ENCODE measurements at regions not wholly inside any gene's neighbourhood (a gene's known extent, or its start where the extent isn't known, plus 50 kb on each side); places are given as distances from the start of the nearest gene placed in this dataset.

DNA sequence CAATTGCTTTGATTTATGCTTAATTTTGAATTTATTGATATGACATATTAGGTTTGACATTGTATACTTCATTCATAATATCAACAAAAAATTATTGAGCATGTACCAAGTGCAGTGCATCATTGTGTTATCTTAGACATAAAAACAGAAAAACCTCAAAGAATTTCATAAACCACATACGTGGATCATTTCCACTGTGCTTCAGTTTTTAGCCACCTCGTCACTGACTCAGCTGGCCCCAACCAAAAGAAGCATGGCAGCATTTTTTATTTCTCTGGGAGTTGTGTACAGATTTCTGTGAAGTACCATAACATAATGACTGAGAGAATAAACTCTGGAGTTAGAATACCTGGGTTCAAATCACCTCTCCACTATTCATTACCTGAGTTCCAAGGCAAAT lies 95.6 kb upstream of the C1orf87 start:
- no peaks in the 10 kb centered on the region for H3K36me3 ChIP-seq (ENCODE audit: insufficient read depth, low read length)
- no peak overlapping the region for H3K27ac ChIP-seq (ENCODE audit: low read depth, low read length)
- H3K9me3 ChIP-seq (ENCODE audit: low read length): no peaks in the 10 kb centered on the region
- no peaks in the 10 kb centered on the region for H3K4me1 ChIP-seq (ENCODE audit: insufficient read depth, low read length)
- H3K27me3 ChIP-seq (ENCODE audit: control insufficient read depth in 1 of 2, insufficient read depth in 2 of 2, low read length in 2 of 2): no peaks in the 10 kb centered on the region
- no peak overlapping the region for H3K4me3 ChIP-seq (ENCODE audit: low read depth in 1 of 2, low read length in 2 of 2)
- no peak overlapping the region for H3K9ac ChIP-seq (ENCODE audit: low read length)

DNA sequence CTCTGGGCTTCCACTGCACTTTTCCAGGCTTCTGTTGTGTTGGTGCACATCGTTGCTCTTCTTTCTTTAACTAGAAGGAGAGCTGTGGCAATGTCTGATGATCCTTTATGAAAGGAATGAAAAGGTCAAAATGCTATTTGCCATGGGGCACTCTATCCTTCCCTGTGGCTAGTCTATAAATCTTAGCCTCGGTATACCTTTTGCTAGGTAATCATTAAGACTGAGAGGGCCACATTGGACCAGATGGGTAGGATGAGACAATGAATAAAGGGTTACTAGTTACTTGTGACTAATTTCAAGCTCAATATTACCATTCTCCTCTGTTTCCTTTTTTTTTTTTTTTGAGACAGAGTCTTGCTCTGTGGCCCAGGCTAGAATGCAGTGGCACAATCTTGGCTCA lies 89.4 kb upstream of the C1orf87 start:
- Histone ChIP-seq H3K9ac (ENCODE audit: low read length) (no peak overlapping the region), H3K4me3 (ENCODE audit: low read depth in 1 of 2, low read length in 2 of 2) (no peak overlapping the region), H3K27ac (ENCODE audit: low read depth, low read length) (no peak overlapping the region), H3K36me3 (ENCODE audit: insufficient read depth, low read length) (no peaks in the 10 kb centered on the region), H3K4me1 (ENCODE audit: insufficient read depth, low read length) (no peaks in the 10 kb centered on the region), H3K27me3 (ENCODE audit: control insufficient read depth in 1 of 2, insufficient read depth in 2 of 2, low read length in 2 of 2) (no peaks in the 10 kb centered on the region), H3K9me3 (ENCODE audit: low read length) (no peaks in the 10 kb centered on the region)

DNA sequence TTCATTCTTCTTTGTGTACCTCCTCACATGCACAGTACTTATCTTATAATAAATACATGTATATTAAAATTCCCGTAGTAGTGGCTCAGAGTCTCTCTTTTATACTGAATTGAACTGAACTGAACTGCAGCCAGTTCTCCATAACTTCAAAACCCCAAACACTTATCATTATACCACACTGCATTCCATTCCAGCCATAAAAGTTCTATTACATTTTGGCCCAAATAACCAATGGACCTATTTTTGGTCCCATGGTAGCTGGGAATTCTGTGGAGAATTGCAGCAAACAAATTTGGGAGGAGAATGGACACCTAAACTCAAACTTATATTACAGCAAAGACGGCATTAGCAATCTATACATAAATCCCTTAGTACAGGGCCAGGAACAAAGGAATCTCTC lies 86.6 kb upstream of the C1orf87 start:
- Histone ChIP-seq H3K4me3 (ENCODE audit: low read depth in 1 of 2, low read length in 2 of 2) (no peak overlapping the region), H3K27ac (ENCODE audit: low read depth, low read length) (no peak overlapping the region), H3K9ac (ENCODE audit: low read length) (no peak overlapping the region), H3K36me3 (ENCODE audit: insufficient read depth, low read length) (no peaks in the 10 kb centered on the region), H3K27me3 (ENCODE audit: control insufficient read depth in 1 of 2, insufficient read depth in 2 of 2, low read length in 2 of 2) (no peaks in the 10 kb centered on the region), H3K4me1 (ENCODE audit: insufficient read depth, low read length) (no peaks in the 10 kb centered on the region), H3K9me3 (ENCODE audit: low read length) (no peaks in the 10 kb centered on the region)

DNA sequence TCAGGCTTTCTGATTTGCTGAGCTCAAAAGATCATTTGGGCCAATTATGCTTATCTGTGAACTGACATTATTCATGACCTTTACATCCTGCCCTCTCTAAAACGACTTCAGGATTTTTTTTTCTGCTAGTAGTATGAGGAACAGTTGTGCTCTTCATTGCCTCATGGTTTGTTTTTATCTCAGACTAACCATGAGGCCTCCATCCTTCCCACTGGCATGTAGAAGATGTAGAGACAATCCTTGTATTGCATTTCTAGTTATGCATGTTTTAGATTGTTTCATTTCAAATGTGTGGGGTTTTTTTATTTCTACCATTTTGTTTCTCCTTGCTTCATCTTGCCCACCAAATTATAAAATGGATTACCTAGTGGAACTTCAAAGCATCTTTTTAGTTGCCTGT lies 82.8 kb upstream of the C1orf87 start:
- H3K27ac ChIP-seq (ENCODE audit: low read depth, low read length): no peak overlapping the region
- no peak overlapping the region for H3K9ac ChIP-seq (ENCODE audit: low read length)
- no peaks in the 10 kb centered on the region for H3K36me3 ChIP-seq (ENCODE audit: insufficient read depth, low read length)
- no peaks in the 10 kb centered on the region for H3K27me3 ChIP-seq (ENCODE audit: control insufficient read depth in 1 of 2, insufficient read depth in 2 of 2, low read length in 2 of 2)
- no peak overlapping the region for H3K4me3 ChIP-seq (ENCODE audit: low read depth in 1 of 2, low read length in 2 of 2)
- H3K4me1 ChIP-seq (ENCODE audit: insufficient read depth, low read length): no peaks in the 10 kb centered on the region
- no peaks in the 10 kb centered on the region for H3K9me3 ChIP-seq (ENCODE audit: low read length)

DNA sequence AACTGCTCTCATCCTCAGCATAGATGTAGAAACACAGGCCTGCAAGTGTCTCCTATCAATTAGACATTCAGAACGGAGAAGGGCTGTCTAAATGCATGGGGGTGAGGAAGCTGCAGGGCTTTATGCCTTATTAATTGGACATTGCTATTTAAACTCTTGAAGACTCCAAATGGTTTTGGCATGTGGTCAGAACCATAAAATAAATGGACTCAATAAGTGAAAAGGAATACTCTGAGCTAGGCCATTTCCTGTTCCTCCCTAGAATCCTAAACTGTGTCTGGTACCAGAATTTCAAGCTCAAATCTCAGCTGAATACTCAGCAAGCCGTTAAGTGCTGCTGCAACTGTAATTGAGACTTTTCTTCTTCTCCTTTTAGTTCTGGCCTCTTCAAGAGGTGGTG lies 80.4 kb upstream of the C1orf87 start:
- Histone ChIP-seq H3K4me1 (ENCODE audit: insufficient read depth, low read length) (no peaks in the 10 kb centered on the region), H3K9ac (ENCODE audit: low read length) (no peak overlapping the region)

DNA sequence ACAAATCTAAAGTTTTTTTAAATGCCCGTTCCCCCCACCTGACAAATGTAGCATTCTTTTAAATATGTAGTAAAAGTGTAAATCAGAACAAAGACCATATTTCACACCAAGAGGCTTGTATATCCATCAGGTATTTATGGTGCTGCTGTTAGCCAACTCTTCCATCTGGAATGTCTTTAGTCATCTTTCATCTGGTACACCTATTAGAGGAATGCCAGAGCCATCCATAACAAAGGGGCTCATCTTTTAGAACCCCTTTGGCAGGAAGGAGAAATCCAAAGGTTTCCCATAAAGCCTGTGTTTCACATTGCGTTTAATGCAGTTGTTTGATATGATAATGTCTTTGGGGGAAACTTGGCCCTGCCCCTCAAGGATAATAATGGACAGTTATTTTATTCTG lies 79.3 kb upstream of the C1orf87 start:
- no peak overlapping the region for H3K27ac ChIP-seq (ENCODE audit: low read depth, low read length)
- H3K4me3 ChIP-seq (ENCODE audit: low read depth in 1 of 2, low read length in 2 of 2): no peak overlapping the region
- no peaks in the 10 kb centered on the region for H3K27me3 ChIP-seq (ENCODE audit: control insufficient read depth in 1 of 2, insufficient read depth in 2 of 2, low read length in 2 of 2)
- H3K36me3 ChIP-seq (ENCODE audit: insufficient read depth, low read length): no peaks in the 10 kb centered on the region
- H3K9me3 ChIP-seq (ENCODE audit: low read length): no peaks in the 10 kb centered on the region
- H3K9ac ChIP-seq (ENCODE audit: low read length): no peak overlapping the region
- no peaks in the 10 kb centered on the region for H3K4me1 ChIP-seq (ENCODE audit: insufficient read depth, low read length)

More for the DNA sequence above, 80.4 kb upstream of the C1orf87 start:
- Histone ChIP-seq H3K27ac (ENCODE audit: low read depth, low read length) (no peak overlapping the region), H3K27me3 (ENCODE audit: control insufficient read depth in 1 of 2, insufficient read depth in 2 of 2, low read length in 2 of 2) (no peaks in the 10 kb centered on the region), H3K4me3 (ENCODE audit: low read depth in 1 of 2, low read length in 2 of 2) (no peak overlapping the region), H3K36me3 (ENCODE audit: insufficient read depth, low read length) (no peaks in the 10 kb centered on the region), H3K9me3 (ENCODE audit: low read length) (no peaks in the 10 kb centered on the region)

DNA sequence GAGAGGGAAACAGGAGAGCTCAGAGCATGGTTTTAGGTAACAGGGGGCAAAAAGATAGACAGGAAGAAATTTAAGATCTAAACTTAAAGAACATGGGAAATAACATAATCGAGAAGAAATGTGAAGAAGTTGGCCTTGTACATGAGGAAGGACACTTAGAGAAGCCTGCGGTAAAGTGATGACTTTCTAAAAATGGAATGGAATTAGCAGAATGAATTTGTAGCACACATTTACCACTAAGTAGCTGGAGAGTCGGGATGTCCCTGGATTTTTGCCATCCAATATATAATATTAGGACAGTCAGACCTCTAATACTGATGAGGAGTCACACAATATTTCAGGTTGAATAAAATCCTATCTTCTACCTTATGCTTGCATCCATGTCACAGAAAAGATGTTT lies 77.7 kb upstream of the C1orf87 start:
- no peak overlapping the region for H3K4me3 ChIP-seq (ENCODE audit: low read depth in 1 of 2, low read length in 2 of 2)
- no peaks in the 10 kb centered on the region for H3K4me1 ChIP-seq (ENCODE audit: insufficient read depth, low read length)
- H3K36me3 ChIP-seq (ENCODE audit: insufficient read depth, low read length): no peaks in the 10 kb centered on the region
- no peak overlapping the region for H3K9ac ChIP-seq (ENCODE audit: low read length)
- H3K27me3 ChIP-seq (ENCODE audit: control insufficient read depth in 1 of 2, insufficient read depth in 2 of 2, low read length in 2 of 2): no peaks in the 10 kb centered on the region
- no peak overlapping the region for H3K27ac ChIP-seq (ENCODE audit: low read depth, low read length)
- H3K9me3 ChIP-seq (ENCODE audit: low read length): no peaks in the 10 kb centered on the region

DNA sequence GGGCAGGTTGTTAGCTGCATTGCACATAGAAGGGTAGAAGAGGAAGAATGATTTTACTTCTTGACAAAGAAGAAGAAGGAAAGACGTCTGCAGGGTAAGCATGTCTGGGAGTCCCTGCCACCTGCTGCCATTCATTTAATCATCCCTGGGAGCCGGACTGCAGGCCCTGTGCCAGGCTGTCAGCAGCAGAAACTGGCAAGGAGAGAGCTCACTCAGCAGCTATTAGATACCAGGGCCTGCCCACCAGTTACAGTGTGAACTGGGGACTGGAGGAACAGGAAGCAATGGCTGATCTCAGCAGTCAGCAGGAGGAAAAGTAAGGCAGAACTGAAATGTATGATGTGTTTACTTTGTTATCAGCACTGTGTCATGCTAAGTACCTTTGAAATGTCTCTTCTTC lies 75.7 kb upstream of the C1orf87 start:
- Histone ChIP-seq H3K9ac (ENCODE audit: low read length) (no peak overlapping the region), H3K27ac (ENCODE audit: low read depth, low read length) (no peak overlapping the region)

DNA sequence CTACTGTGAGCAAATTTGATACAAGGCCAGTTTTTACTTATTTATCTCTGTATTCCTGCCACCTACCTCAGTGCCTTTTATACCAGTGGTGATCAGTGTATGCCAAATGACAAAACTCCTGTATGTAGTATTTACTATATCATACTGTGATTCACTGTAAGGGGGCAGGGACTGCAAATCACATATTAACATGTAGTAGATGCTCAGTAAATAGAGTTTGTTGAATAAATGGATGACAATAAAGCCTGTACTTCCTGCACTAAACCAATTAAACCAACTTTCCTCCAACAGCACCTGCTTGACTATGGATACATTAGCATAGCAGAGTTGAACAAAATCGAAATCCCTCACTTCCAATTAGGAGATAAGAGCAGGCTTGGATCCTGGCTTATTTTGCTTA lies 73.3 kb upstream of the C1orf87 start:
- Histone ChIP-seq H3K27ac (ENCODE audit: low read depth, low read length) (no peak overlapping the region), H3K36me3 (ENCODE audit: insufficient read depth, low read length) (no peaks in the 10 kb centered on the region), H3K9me3 (ENCODE audit: low read length) (no peaks in the 10 kb centered on the region), H3K4me3 (ENCODE audit: low read depth in 1 of 2, low read length in 2 of 2) (no peak overlapping the region), H3K27me3 (ENCODE audit: control insufficient read depth in 1 of 2, insufficient read depth in 2 of 2, low read length in 2 of 2) (no peaks in the 10 kb centered on the region), H3K9ac (ENCODE audit: low read length) (no peak overlapping the region), H3K4me1 (ENCODE audit: insufficient read depth, low read length) (no peaks in the 10 kb centered on the region)

More for the DNA sequence above, 75.7 kb upstream of the C1orf87 start:
- Histone ChIP-seq H3K4me1 (ENCODE audit: insufficient read depth, low read length) (no peaks in the 10 kb centered on the region), H3K9me3 (ENCODE audit: low read length) (no peaks in the 10 kb centered on the region), H3K27me3 (ENCODE audit: control insufficient read depth in 1 of 2, insufficient read depth in 2 of 2, low read length in 2 of 2) (no peaks in the 10 kb centered on the region), H3K36me3 (ENCODE audit: insufficient read depth, low read length) (no peaks in the 10 kb centered on the region), H3K4me3 (ENCODE audit: low read depth in 1 of 2, low read length in 2 of 2) (no peak overlapping the region)

DNA sequence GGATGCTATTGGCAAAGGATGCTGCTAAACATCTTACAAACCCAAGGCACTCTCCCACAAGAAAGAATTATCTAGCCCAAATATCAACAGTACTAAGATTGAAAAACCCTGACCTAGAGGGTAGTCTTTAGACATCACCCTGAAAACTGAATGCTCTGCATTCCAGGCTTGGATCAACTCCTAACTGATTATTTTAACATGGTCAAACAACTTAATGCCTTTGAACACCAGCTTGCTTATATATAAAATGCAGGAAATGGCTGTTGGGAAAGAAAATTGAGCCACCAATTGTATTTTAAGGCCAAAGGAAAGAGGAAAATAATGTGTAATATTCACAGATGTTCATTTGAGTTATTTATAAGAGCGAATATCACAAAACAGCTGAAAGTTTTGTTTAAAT lies 72.2 kb upstream of the C1orf87 start:
- Histone ChIP-seq H3K27ac (ENCODE audit: low read depth, low read length) (no peak overlapping the region), H3K4me1 (ENCODE audit: insufficient read depth, low read length) (no peaks in the 10 kb centered on the region), H3K36me3 (ENCODE audit: insufficient read depth, low read length) (no peaks in the 10 kb centered on the region), H3K4me3 (ENCODE audit: low read depth in 1 of 2, low read length in 2 of 2) (no peak overlapping the region), H3K9ac (ENCODE audit: low read length) (no peak overlapping the region), H3K27me3 (ENCODE audit: control insufficient read depth in 1 of 2, insufficient read depth in 2 of 2, low read length in 2 of 2) (no peaks in the 10 kb centered on the region), H3K9me3 (ENCODE audit: low read length) (no peaks in the 10 kb centered on the region)

DNA sequence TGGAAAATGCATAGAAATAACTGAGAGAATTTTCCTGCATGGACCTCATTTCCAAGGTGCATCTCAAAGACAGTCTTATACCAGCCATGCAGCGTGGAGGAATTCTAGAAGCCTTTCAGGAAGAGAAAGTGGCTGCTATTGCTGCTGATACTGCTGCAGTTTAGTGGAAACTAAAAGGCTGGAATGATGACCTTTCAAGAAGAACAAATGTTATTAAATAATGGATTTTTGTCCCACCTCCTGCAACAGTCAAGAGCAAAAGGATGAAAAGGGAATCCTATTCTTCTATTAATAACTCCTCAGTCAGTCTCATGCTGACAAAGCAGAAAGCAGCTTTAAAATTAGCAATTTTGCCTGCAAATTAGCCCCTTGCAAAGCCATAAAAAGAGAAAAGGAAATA lies 68.2 kb upstream of the C1orf87 start:
- H3K9me3 ChIP-seq (ENCODE audit: low read length): no peaks in the 10 kb centered on the region
- no peak overlapping the region for H3K9ac ChIP-seq (ENCODE audit: low read length)
- no peak overlapping the region for H3K27ac ChIP-seq (ENCODE audit: low read depth, low read length)

DNA sequence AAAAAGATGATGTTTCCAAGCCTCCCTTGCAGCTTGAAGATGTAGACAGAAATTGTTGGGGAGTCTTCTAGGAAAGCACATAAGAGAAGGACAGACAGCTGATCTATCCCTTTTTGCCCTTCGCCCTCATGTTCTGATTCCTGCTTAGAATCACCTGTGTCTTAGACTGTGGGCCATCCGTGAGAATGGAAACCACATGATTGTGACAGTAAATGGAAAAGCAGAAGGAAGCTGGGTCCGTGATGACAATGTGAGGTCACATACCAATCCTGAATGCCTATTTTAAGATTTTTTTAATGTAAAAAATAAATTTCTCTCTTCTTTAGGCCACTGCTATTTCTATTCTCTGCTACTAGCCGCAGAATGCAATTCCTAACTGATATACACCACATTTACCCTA lies 67.7 kb upstream of the C1orf87 start:
- H3K9me3 ChIP-seq (ENCODE audit: low read length): no peaks in the 10 kb centered on the region
- no peaks in the 10 kb centered on the region for H3K36me3 ChIP-seq (ENCODE audit: insufficient read depth, low read length)
- no peak overlapping the region for H3K9ac ChIP-seq (ENCODE audit: low read length)
- H3K4me1 ChIP-seq (ENCODE audit: insufficient read depth, low read length): no peaks in the 10 kb centered on the region
- H3K27ac ChIP-seq (ENCODE audit: low read depth, low read length): no peak overlapping the region
- no peak overlapping the region for H3K4me3 ChIP-seq (ENCODE audit: low read depth in 1 of 2, low read length in 2 of 2)
- no peaks in the 10 kb centered on the region for H3K27me3 ChIP-seq (ENCODE audit: control insufficient read depth in 1 of 2, insufficient read depth in 2 of 2, low read length in 2 of 2)

More for the DNA sequence above, 68.2 kb upstream of the C1orf87 start:
- no peaks in the 10 kb centered on the region for H3K36me3 ChIP-seq (ENCODE audit: insufficient read depth, low read length)
- no peak overlapping the region for H3K4me3 ChIP-seq (ENCODE audit: low read depth in 1 of 2, low read length in 2 of 2)
- no peaks in the 10 kb centered on the region for H3K4me1 ChIP-seq (ENCODE audit: insufficient read depth, low read length)
- no peaks in the 10 kb centered on the region for H3K27me3 ChIP-seq (ENCODE audit: control insufficient read depth in 1 of 2, insufficient read depth in 2 of 2, low read length in 2 of 2)
